Suprapubic skin (tissue), 4 donors: ENCODE measurements at regions not wholly inside any gene's neighbourhood (a gene's known extent, or its start where the extent isn't known, plus 50 kb on each side); places are given as distances from the start of the nearest gene placed in this dataset.

ENCODE experiments used
- DNase-seq, 2 donors: peaks; one replicate each; pipeline ENCODE4 v3.0.0-alpha.2; 2019; ENCODE audit warnings: low spot score in 2 of 2
- H3K27ac ChIP-seq: fragments of 200-600 bp; sonication (generic); one replicate; pipeline ENCODE4 v1.5.1; 2019
- H3K27me3 ChIP-seq: fragments of 200-600 bp; sonication (generic); one replicate; pipeline ENCODE4 v1.5.1; 2019
- H3K36me3 ChIP-seq: fragments of 200-600 bp; sonication (generic); one replicate; pipeline ENCODE4 v1.5.1; 2019
- H3K4me1 ChIP-seq: fragments of 200-600 bp; sonication (generic); one replicate; pipeline ENCODE4 v1.5.1; 2019
- H3K4me3 ChIP-seq: fragments of 200-600 bp; sonication (generic); one replicate; pipeline ENCODE4 v1.5.1; 2019; ENCODE audit warnings: mild to moderate bottlenecking
- H3K9me3 ChIP-seq: fragments of 200-600 bp; sonication (generic); one replicate; pipeline ENCODE4 v1.5.1; 2019
- CTCF ChIP-seq, 2 donors: fragments of 200-600 bp in 1 of 2; fragments of 450-650 bp in 1 of 2; sonication (generic) in 1 of 2; IDR thresholded peaks; one replicate each; pipeline ENCODE4 v1.5.1; 2016 to 2019; ENCODE audit warnings: antibody characterized with exemption in 2 of 2, mild to moderate bottlenecking in 1 of 2, moderate library complexity in 1 of 2
- EP300 ChIP-seq: sonication (generic); formaldehyde crosslinking; IDR thresholded peaks from one replicate; pipeline ENCODE4 v1.6.1; 2017; ENCODE audit warnings: antibody characterized with exemption
- POLR2A ChIP-seq, 2 donors: fragments of 450-650 bp; IDR thresholded peaks; one replicate each; pipeline ENCODE4 v1.6.1; 2017; ENCODE audit warnings: antibody characterized with exemption in 2 of 2, mild to moderate bottlenecking in 2 of 2, moderate library complexity in 2 of 2
- POLR2AphosphoS5 ChIP-seq, 3 donors: sonication (generic); formaldehyde crosslinking; IDR thresholded peaks; one replicate each; pipeline ENCODE4 v1.6.1; 2017; ENCODE audit warnings: antibody characterized with exemption in 3 of 3
- WGBS: methylation state at CpG from one replicate; pipeline ENCODE4 v1.1.5; 2018; 5-methylcytosine and 5-hydroxymethylcytosine counted together

GRCh38 chr4:154088741-154089140 is 299.9 kb upstream of the SFRP2 start:
- Histone ChIP-seq H3K9me3 (no peaks in the 10 kb centered on the region), H3K4me3 (no peak overlapping the region), H3K4me1 (no peaks in the 10 kb centered on the region), H3K27ac (no peak overlapping the region), H3K36me3 (no peaks in the 10 kb centered on the region), H3K27me3 (no peaks in the 10 kb centered on the region)
- WGBS = 46% methylated on average over 2 of the region's 2 CpGs
- DNase-seq = no peak
- TF ChIP-seq POLR2A (IDR thresholded peaks at IDR 0.05) (no peak), CTCF (IDR thresholded peaks at IDR 0.05) (no peak), EP300 (no peak), POLR2AphosphoS5 (IDR thresholded peaks at IDR 0.05) (no peak)

GRCh38 chr4:154086247-154086646 is 297.4 kb upstream of the SFRP2 start:
- WGBS = 60% methylated on average over 3 of the region's 3 CpGs
- Histone ChIP-seq H3K9me3 (no peaks in the 10 kb centered on the region), H3K27ac (no peak overlapping the region), H3K36me3 (no peaks in the 10 kb centered on the region), H3K4me1 (no peaks in the 10 kb centered on the region), H3K4me3 (no peak overlapping the region), H3K27me3 (no peaks in the 10 kb centered on the region)
- no peak for DNase-seq
- TF ChIP-seq CTCF (IDR thresholded peaks at IDR 0.05) = no peak

- WGBS = 88% methylated on average over 1 of the region's 1 CpG
- H3K36me3 ChIP-seq = no peaks in the 10 kb centered on the region
- no peak for DNase-seq
- H3K27ac ChIP-seq = no peak overlapping the region
- TF ChIP-seq POLR2A (IDR thresholded peaks at IDR 0.05) = no peak
- no peak for TF ChIP-seq CTCF (IDR thresholded peaks at IDR 0.05)
- TF ChIP-seq POLR2AphosphoS5 (IDR thresholded peaks at IDR 0.05) = no peak
- no peak for TF ChIP-seq EP300
- H3K4me1 ChIP-seq = no peaks in the 10 kb centered on the region
- H3K27me3 ChIP-seq = no peaks in the 10 kb centered on the region
- no peak overlapping the region for H3K4me3 ChIP-seq
- H3K9me3 ChIP-seq = no peaks in the 10 kb centered on the region
Observed at GRCh38 chr4:154084864-154085263, 296.0 kb upstream of the SFRP2 start.

GRCh38 chr4:154082760-154083535 is 294.1 kb upstream of the SFRP2 start:
- no peaks in the 10 kb centered on the region for H3K9me3 ChIP-seq
- TF ChIP-seq CTCF (IDR thresholded peaks at IDR 0.05) = peak in 1 of 2 donors; percentile 8
- TF ChIP-seq POLR2A (IDR thresholded peaks at IDR 0.05) = no peak
- TF ChIP-seq EP300 = no peak
- TF ChIP-seq POLR2AphosphoS5 (IDR thresholded peaks at IDR 0.05) = no peak
- H3K36me3 ChIP-seq = no peaks in the 10 kb centered on the region
- no peaks in the 10 kb centered on the region for H3K4me1 ChIP-seq
- no peaks in the 10 kb centered on the region for H3K27me3 ChIP-seq
- H3K27ac ChIP-seq = no peak overlapping the region
- DNase-seq = no peak
- 83% methylated on average over 5 of the region's 5 CpGs for WGBS
- no peak overlapping the region for H3K4me3 ChIP-seq

GRCh38 chr4:154081391-154081790 is 292.5 kb upstream of the SFRP2 start:
- no peaks in the 10 kb centered on the region for H3K36me3 ChIP-seq
- 84% methylated on average over 2 of the region's 2 CpGs for WGBS
- no peaks in the 10 kb centered on the region for H3K27me3 ChIP-seq
- H3K4me3 ChIP-seq = no peak overlapping the region
- DNase-seq = no peak
- H3K9me3 ChIP-seq = no peaks in the 10 kb centered on the region
- no peak for TF ChIP-seq EP300
- TF ChIP-seq POLR2A (IDR thresholded peaks at IDR 0.05) = no peak
- no peak for TF ChIP-seq POLR2AphosphoS5 (IDR thresholded peaks at IDR 0.05)
- TF ChIP-seq CTCF (IDR thresholded peaks at IDR 0.05) = no peak
- no peak overlapping the region for H3K27ac ChIP-seq
- no peaks in the 10 kb centered on the region for H3K4me1 ChIP-seq
